ENCODE measurements at regions not wholly inside any gene's neighbourhood (a gene's known extent, or its start where the extent isn't known, plus 50 kb on each side); places are given as distances from the start of the nearest gene placed in this dataset.

- DNase-seq (ENCODE audit: insufficient read length, low spot score), result no peak
- no peak for TF ChIP-seq CTCF (IDR thresholded peaks at IDR 0.05; ENCODE audit: insufficient read depth, missing control alignments)
- FAIRE-seq, result no peak
These were observed 193.7 kb downstream of the ERMARD start for GRCh38 chr6:169945117-169945516.

DNA sequence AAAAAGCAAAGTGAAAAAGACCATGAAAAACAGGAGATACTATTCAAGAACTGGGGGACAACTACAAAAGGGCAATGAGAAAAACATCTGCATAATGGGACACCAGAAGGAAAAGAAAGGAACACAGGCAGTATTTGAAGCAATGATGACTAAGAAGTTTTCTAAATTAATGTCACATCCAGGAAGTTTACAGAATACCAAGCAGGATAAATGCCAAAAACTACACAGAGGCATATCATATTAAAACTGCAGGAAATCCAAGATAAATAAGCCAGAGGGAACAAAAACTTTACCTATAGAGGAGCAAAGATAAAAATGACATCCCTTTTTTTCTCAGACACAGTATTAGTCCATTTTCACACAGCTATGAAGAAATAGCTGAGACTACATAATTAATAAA lies 193.0 kb downstream of the ERMARD start:
- DNase-seq (ENCODE audit: insufficient read length, low spot score) (no peak), FAIRE-seq (no peak)
- TF ChIP-seq CTCF (IDR thresholded peaks at IDR 0.05; ENCODE audit: insufficient read depth, missing control alignments), result no peak

- FAIRE-seq, result no peak
- DNase-seq (ENCODE audit: insufficient read length, low spot score), result no peak
- TF ChIP-seq CTCF (IDR thresholded peaks at IDR 0.05; ENCODE audit: insufficient read depth, missing control alignments), result no peak
These were observed 192.6 kb downstream of the ERMARD start for GRCh38 chr6:169944061-169944337.

GRCh38 chr6:169943241-169944060 lies 192.0 kb downstream of the ERMARD start:
- DNase-seq (ENCODE audit: insufficient read length, low spot score) (no peak), FAIRE-seq (no peak)
- TF ChIP-seq CTCF (IDR thresholded peaks at IDR 0.05; ENCODE audit: insufficient read depth, missing control alignments), result no peak

- DNase-seq (ENCODE audit: insufficient read length, low spot score), result no peak
- no peak for TF ChIP-seq CTCF (IDR thresholded peaks at IDR 0.05; ENCODE audit: insufficient read depth, missing control alignments)
- FAIRE-seq, result no peak
These were observed 190.8 kb downstream of the ERMARD start for GRCh38 chr6:169942173-169942572.

DNA sequence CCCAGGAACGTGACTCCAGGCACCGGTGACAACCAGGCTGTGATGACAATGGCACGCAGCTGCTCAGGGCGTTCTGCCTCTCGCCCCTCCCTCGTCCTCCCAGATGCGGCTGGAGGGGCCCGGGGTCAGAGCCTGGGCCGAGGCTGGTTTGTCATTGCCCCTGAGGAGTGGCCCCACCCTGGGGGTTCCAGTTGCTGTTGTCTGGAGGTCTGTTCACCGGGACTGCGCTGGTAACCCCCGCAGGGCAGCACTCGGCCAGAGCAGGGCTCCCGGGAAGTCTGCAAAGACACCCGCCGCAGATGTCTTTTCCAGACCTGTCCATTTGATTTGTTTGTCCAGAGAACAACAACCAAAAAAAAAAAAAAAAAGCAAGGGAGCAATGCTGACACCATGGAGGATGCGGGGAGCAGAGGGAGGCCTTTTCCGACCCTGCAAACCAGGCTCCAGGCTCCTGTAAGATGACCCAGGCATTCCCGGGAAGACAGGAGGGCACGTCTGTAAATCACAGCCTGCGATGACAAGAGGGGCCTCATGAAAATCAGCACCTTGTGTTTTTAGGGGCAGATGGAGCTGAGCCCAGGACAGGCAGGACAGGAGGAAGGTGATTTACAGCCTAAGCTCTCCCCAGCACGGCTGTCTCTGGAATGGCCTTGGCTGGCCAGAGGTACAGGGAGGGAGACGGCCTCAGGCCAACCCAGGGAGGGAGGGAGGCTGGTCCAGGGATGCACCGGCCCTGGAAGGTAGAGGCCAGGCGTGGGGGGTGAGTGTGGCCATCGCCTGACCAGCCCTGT lies 189.3 kb downstream of the ERMARD start:
- DNase-seq (ENCODE audit: insufficient read length, low spot score), result no peak
- no peak for FAIRE-seq
- TF ChIP-seq CTCF (IDR thresholded peaks at IDR 0.05; ENCODE audit: insufficient read depth, missing control alignments), result no peak
